ENCODE measurements at regions not wholly inside any gene's neighbourhood (a gene's known extent, or its start where the extent isn't known, plus 50 kb on each side); places are given as distances from the start of the nearest gene placed in this dataset.

- no peak for DNase-seq
These were observed 101.1 kb downstream of the UBIAD1 start for GRCh38 chr1:11373895-11374747.

GRCh38 chr1:11374748-11375110 lies 101.7 kb downstream of the UBIAD1 start:
- no peak for DNase-seq

GRCh38 chr1:11377001-11377583 lies 101.9 kb upstream of the DISP3 start:
- no peak for DNase-seq

GRCh38 chr1:11377954-11378353 lies 101.0 kb upstream of the DISP3 start:
- no peak for DNase-seq

GRCh38 chr1:11379851-11380250 lies 99.1 kb upstream of the DISP3 start:
- DNase-seq = no peak

- no peak for DNase-seq
These were observed 98.5 kb upstream of the DISP3 start for GRCh38 chr1:11380500-11380899.

- DNase-seq = no peak
These were observed 95.3 kb upstream of the DISP3 start for GRCh38 chr1:11383553-11384169.

GRCh38 chr1:11384170-11384554 lies 94.8 kb upstream of the DISP3 start:
- no peak for DNase-seq

- DNase-seq = no peak
These were observed 91.1 kb upstream of the DISP3 start for GRCh38 chr1:11387829-11388228.

GRCh38 chr1:11388617-11389016 lies 90.3 kb upstream of the DISP3 start:
- DNase-seq = no peak

GRCh38 chr1:11391327-11391726 lies 87.6 kb upstream of the DISP3 start:
- no peak for DNase-seq

GRCh38 chr1:11391886-11392285 lies 87.1 kb upstream of the DISP3 start:
- DNase-seq = no peak

- no peak for DNase-seq
These were observed 84.2 kb upstream of the DISP3 start for GRCh38 chr1:11394592-11395245.

- no peak for DNase-seq
These were observed 83.3 kb upstream of the DISP3 start for GRCh38 chr1:11395616-11396015.

GRCh38 chr1:11397151-11397901 lies 81.6 kb upstream of the DISP3 start:
- DNase-seq = no peak

- no peak for DNase-seq
These were observed 79.7 kb upstream of the DISP3 start for GRCh38 chr1:11399250-11399649.

- no peak for DNase-seq
These were observed 78.8 kb upstream of the DISP3 start for GRCh38 chr1:11400155-11400554.

GRCh38 chr1:11400567-11400966 lies 78.4 kb upstream of the DISP3 start:
- DNase-seq = no peak

- no peak for DNase-seq
These were observed 72.1 kb upstream of the DISP3 start for GRCh38 chr1:11406845-11407244.

- DNase-seq = no peak
These were observed 71.5 kb upstream of the DISP3 start for GRCh38 chr1:11407301-11407994.

- DNase-seq = no peak
These were observed 66.8 kb upstream of the DISP3 start for GRCh38 chr1:11412141-11412540.

- no peak for DNase-seq
These were observed 65.0 kb upstream of the DISP3 start for GRCh38 chr1:11413986-11414391.

Measured in inflammatory macrophage treated with lipopolysaccharide for 4 hours (primary cell).